HFF-Myc (cell line): ENCODE measurements at regions not wholly inside any gene's neighbourhood (a gene's known extent, or its start where the extent isn't known, plus 50 kb on each side); places are given as distances from the start of the nearest gene placed in this dataset.
"Not testable (repeated sequence)": the region's sequence is repeated elsewhere in the genome, so short reads cannot be mapped to it uniquely, and the experiment has no call there.

ENCODE experiments used
- DNase-seq: peaks from one replicate; pipeline ENCODE4 v3.0.0-alpha.2; 2011; ENCODE audit warnings: low read depth; ENCODE audit errors: extremely low read depth
- H3K4me3 ChIP-seq: replicated peaks from 2 replicates; pipeline ENCODE4 v1.5.1; 2011; ENCODE audit warnings: low read depth, mild to moderate bottlenecking, control low read depth, low read length
- TF ChIP-seq, protein P1 (sequence below): IDR thresholded peaks from 2 replicates; pipeline ENCODE4 v1.5.1; 2012; ENCODE audit warnings: mild to moderate bottlenecking, low read depth, low read length, control low read depth; ENCODE audit errors: missing control alignments

DNA sequence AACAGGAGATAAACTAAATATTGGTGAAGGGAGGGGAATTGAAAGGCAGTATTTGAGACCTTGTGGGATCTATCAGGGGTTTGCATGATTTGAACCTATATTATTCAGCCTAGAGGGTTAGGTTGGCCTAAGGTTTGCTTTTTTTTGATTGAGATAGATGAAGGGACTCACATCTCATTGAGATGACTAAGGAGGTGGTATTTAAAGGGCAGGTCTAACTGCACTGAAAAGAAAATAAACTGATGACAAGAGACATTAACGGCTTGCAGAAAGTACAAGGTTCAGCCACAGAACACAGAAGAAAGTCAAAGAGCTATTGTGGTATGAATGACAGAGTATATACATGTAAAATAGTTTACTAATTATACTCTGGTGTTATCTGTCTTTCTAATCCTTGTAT lies 412.7 kb downstream of the CDH10 start:
- no peak overlapping the region for H3K4me3 ChIP-seq
- DNase-seq = no peak
- TF ChIP-seq, protein P1, sequence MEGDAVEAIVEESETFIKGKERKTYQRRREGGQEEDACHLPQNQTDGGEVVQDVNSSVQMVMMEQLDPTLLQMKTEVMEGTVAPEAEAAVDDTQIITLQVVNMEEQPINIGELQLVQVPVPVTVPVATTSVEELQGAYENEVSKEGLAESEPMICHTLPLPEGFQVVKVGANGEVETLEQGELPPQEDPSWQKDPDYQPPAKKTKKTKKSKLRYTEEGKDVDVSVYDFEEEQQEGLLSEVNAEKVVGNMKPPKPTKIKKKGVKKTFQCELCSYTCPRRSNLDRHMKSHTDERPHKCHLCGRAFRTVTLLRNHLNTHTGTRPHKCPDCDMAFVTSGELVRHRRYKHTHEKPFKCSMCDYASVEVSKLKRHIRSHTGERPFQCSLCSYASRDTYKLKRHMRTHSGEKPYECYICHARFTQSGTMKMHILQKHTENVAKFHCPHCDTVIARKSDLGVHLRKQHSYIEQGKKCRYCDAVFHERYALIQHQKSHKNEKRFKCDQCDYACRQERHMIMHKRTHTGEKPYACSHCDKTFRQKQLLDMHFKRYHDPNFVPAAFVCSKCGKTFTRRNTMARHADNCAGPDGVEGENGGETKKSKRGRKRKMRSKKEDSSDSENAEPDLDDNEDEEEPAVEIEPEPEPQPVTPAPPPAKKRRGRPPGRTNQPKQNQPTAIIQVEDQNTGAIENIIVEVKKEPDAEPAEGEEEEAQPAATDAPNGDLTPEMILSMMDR = no peak

DNA sequence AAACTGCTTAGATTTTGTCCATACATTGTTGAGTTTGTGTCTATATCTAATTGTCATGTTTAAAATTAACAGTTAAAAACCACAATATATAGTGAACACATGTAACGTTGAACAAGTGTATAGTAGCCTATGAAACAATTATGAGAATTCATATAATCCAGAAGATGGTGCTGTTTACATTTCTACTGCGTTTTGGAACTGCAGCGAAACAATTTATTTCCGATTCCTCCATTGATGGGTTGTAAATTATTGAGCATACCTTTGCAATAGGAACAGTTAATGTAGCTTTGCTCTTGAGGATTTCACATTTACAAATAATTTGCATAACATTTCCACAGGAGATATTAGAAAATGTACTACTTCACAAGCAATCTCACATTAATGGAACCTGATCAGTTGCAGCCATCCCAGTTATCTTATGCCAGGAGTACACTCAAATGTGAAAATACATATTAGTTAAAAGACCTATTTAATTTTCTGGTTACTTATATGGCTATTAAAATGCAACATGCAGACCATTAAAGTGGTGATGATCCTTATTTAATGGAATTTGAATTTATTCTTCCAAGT lies 411.8 kb downstream of the CDH10 start:
- no peak for DNase-seq
- no peak overlapping the region for H3K4me3 ChIP-seq
- TF ChIP-seq, protein P1 = no peak

DNA sequence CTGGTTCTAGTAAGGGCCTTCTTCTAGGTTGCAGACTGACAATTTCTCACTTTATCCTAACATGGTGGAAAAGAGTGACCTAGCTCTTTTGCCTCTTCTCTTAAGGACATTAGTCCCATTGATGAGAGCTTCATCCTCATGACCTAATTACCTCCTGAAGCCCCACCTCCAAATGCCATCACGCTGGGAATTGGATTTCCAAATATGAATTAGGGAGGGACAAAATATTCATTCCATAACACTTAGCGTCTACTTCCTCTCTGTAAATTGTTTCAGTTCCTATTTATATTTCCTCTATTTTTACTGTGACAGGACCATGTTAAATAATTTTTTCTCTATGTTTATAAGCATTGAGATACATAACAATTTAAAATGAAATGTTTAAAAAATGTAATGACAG lies 408.8 kb downstream of the CDH10 start:
- no peak for DNase-seq
- TF ChIP-seq, protein P1 = no peak
- H3K4me3 ChIP-seq = no peak overlapping the region

DNA sequence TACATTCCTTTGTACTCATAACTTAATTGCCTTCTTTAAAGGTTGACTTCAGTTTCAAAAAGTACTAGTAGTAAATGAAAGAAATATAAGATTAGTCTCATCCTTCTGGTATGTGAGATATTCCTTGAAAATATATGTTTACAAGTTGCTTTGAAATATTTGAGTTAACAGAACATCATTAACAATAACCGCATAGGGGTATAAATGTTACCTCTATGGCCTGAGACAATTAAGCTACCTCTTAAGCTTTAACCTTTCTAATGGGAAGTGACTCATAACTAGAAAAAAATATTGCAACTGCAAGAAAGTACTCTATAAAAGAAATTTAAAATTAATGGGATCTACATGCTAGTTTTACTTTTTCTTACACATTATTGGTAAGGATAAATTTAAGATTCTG lies 399.0 kb downstream of the CDH10 start:
- no peak for DNase-seq
- TF ChIP-seq, protein P1 = no peak
- no peak overlapping the region for H3K4me3 ChIP-seq

DNA sequence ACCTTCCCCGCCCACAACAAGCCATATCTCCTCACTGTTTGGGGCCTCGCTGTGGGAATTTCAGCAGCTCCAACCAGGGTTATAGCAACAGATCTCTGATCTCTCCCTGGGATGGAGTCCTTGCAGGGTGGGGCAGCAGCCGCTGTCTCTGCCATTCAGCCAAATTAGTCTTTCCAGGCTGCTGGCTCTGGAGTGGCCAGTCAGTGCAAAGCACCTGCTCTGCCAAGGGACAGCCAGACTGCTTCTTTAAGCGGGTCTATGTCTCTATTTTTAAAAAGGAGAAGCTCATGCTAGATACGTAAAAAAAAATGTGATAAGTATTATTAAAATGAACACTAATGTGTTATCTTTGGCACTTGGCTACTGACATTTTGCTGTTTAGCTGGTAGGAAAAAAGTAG lies 380.2 kb downstream of the CDH10 start:
- no peak for DNase-seq
- TF ChIP-seq, protein P1 = no peak

GRCh38 chr5:24265306-24265705 lies 379.5 kb downstream of the CDH10 start:
- TF ChIP-seq, protein P1 = no peak
- no peak overlapping the region for H3K4me3 ChIP-seq

More for the DNA sequence above, 380.2 kb downstream of the CDH10 start:
- H3K4me3 ChIP-seq = no peak overlapping the region

DNA sequence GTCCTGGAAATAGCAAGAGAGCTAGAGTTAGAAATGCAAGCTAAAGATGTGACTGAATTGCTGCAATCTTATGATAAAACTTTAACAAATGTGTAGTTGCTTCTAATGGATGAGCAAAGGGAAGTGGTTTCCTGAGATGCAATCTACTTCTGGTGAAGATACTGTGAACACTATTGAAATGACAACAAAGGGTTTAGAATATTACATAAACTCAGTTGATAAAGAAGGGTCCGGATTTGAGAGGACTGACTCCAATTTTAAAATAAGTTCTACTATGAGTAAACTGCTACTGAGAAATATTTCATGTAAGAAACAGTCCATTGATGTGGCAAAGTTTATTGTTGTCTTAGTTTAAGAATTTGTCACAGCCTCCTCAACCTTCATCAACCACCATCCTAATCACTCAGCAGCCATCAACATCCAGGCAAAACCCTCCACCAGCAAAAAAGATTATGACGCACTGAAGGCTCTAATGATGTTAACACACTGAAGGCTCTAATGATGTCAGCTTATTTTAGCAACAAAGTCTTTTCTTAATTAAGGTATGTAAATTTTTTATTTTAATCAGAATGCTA lies 376.2 kb downstream of the CDH10 start:
- TF ChIP-seq, protein P1 = no peak
- no peak for DNase-seq

More at GRCh38 chr5:24265306-24265705, 379.5 kb downstream of the CDH10 start:
- DNase-seq = no peak

DNA sequence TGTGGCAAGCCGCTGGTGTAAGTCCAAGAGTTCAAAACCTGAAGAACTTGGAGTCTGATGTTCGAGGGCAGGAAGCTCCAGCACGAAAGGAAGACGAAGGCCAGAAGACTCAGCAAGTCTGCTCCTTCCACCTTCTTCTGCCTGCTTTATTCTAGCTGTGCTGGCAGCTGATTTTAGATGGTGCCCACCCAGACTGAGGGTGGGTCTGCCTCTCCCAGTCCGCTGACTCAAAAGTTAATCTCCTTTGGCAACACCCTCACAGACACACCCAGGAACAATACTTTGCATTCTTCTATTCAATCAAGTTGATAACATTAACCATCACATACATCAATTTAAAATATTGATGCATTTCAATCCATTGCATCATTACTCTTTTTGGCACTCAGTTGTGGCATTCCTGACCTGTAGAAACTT lies 373.1 kb downstream of the CDH10 start:
- H3K4me3 ChIP-seq, DNase-seq: not testable (repeated sequence)

More for the DNA sequence above, 376.2 kb downstream of the CDH10 start:
- H3K4me3 ChIP-seq = no peak overlapping the region
